Gastroesophageal sphincter (tissue), 4 donors: ENCODE measurements at regions not wholly inside any gene's neighbourhood (a gene's known extent, or its start where the extent isn't known, plus 50 kb on each side); places are given as distances from the start of the nearest gene placed in this dataset.

ENCODE experiments used
- ATAC-seq: fragments of 150-250 bp; one replicate; pipeline ENCODE4 v1.9.1; 2016; ENCODE audit warnings: mild to moderate bottlenecking, moderate library complexity
- H3K27ac ChIP-seq, 4 donors: fragments of 200-600 bp; sonication (generic) in 3 of 4; 1 replicate in 3 of 4; 2 replicates in 1 of 4; pipeline ENCODE4 v1.5.1; 2016 to 2019
- H3K27me3 ChIP-seq: fragments of 200-600 bp; sonication (generic); one replicate; pipeline ENCODE4 v1.5.1; 2019
- H3K36me3 ChIP-seq, 2 donors: fragments of 200-600 bp; sonication (generic); one replicate each; pipeline ENCODE4 v1.5.1; 2019; ENCODE audit warnings: control low read depth in 1 of 2
- H3K4me1 ChIP-seq, 3 donors: fragments of 200-600 bp; sonication (generic); 1 replicate in 2 of 3; 2 replicates in 1 of 3; pipeline ENCODE4 v1.5.1; 2016 to 2019; ENCODE audit warnings: control low read depth in 2 of 3
- H3K4me3 ChIP-seq, 2 donors: fragments of 200-600 bp; sonication (generic); one replicate each; pipeline ENCODE4 v1.5.1; 2019; ENCODE audit warnings: mild to moderate bottlenecking in 1 of 2, moderate library complexity in 1 of 2
- H3K9me3 ChIP-seq, 3 donors: fragments of 200-600 bp; sonication (generic); one replicate each; pipeline ENCODE4 v1.5.1; 2017 to 2019; ENCODE audit warnings: control low read depth in 2 of 3
- CTCF ChIP-seq, 4 experiments: fragments of 200-600 bp in 2 of 4; fragments of 450-650 bp in 2 of 4; sonication (generic) in 1 of 4; IDR thresholded peaks; one replicate each; pipeline ENCODE4 v1.5.1; 2017 to 2019; ENCODE audit warnings: antibody characterized with exemption in 4 of 4, mild to moderate bottlenecking in 2 of 4, moderate library complexity in 2 of 4
- EP300 ChIP-seq: sonication (generic); formaldehyde crosslinking; IDR thresholded peaks from one replicate; pipeline ENCODE4 v1.6.1; 2017; ENCODE audit warnings: antibody characterized with exemption, mild to moderate bottlenecking
- POLR2A ChIP-seq, 2 donors: fragments of 450-650 bp; IDR thresholded peaks; one replicate each; pipeline ENCODE4 v1.6.1; 2017; ENCODE audit warnings: antibody characterized with exemption in 2 of 2, mild to moderate bottlenecking in 2 of 2, moderate library complexity in 1 of 2
- POLR2AphosphoS5 ChIP-seq: sonication (generic); formaldehyde crosslinking; IDR thresholded peaks from one replicate; pipeline ENCODE4 v1.6.1; 2017; ENCODE audit warnings: antibody characterized with exemption
- WGBS, 2 donors: methylation state at CpG; one replicate each; pipeline ENCODE4 v1.1.5; 2018; ENCODE audit warnings: low coverage in 1 of 2; 5-methylcytosine and 5-hydroxymethylcytosine counted together
- small RNA-seq, 4 donors: library from RNA; depleted of rRNA; stranded (forward); fragments of <200 nt; gene quantifications; one replicate each; pipeline ENCODE3, GENCODE V24; 2016

GRCh38 chr5:56289602-56289987 lies 56.5 kb upstream of the ANKRD55 start:
- H3K27me3 ChIP-seq: no peaks in the 10 kb centered on the region
- TF ChIP-seq POLR2A (IDR thresholded peaks at IDR 0.05): no peak
- no peak for TF ChIP-seq CTCF (IDR thresholded peaks at IDR 0.05)
- no peak for TF ChIP-seq EP300
- no peak for TF ChIP-seq POLR2AphosphoS5
- H3K4me3 ChIP-seq: no peak overlapping the region
- no peaks in the 10 kb centered on the region for H3K36me3 ChIP-seq
- H3K9me3 ChIP-seq: no peaks in the 10 kb centered on the region
- H3K27ac ChIP-seq: no peak overlapping the region
- ATAC-seq: no peak
- H3K4me1 ChIP-seq: no peaks in the 10 kb centered on the region

- no peaks in the 10 kb centered on the region for H3K9me3 ChIP-seq
Observed at GRCh38 chr5:56288873-56289601, 55.9 kb upstream of the ANKRD55 start.

GRCh38 chr5:56286015-56286884 lies 53.1 kb upstream of the ANKRD55 start:
- H3K27ac ChIP-seq: no peak overlapping the region
- TF ChIP-seq CTCF (IDR thresholded peaks at IDR 0.05) (no peak), POLR2AphosphoS5 (no peak), EP300 (no peak), POLR2A (IDR thresholded peaks at IDR 0.05) (no peak)
- H3K4me3 ChIP-seq: no peak overlapping the region
- WGBS, 2 donors: 22 to 33% methylated on average over 2 of the region's 2 CpGs
- H3K36me3 ChIP-seq: no peaks in the 10 kb centered on the region
- H3K27me3 ChIP-seq: no peaks in the 10 kb centered on the region
- no peak for ATAC-seq
- no peaks in the 10 kb centered on the region for H3K4me1 ChIP-seq
- H3K9me3 ChIP-seq: no peaks in the 10 kb centered on the region

More at GRCh38 chr5:56288873-56289601, 55.9 kb upstream of the ANKRD55 start:
- H3K4me1 ChIP-seq: no peaks in the 10 kb centered on the region
- H3K27me3 ChIP-seq: no peaks in the 10 kb centered on the region
- no peak overlapping the region for H3K4me3 ChIP-seq
- ATAC-seq: no peak
- TF ChIP-seq CTCF (IDR thresholded peaks at IDR 0.05): no peak
- no peak for TF ChIP-seq POLR2AphosphoS5
- TF ChIP-seq POLR2A (IDR thresholded peaks at IDR 0.05): no peak
- TF ChIP-seq EP300: no peak
- WGBS, 2 donors: 82 to 95% methylated on average over 4 of the region's 4 CpGs
- H3K36me3 ChIP-seq: no peaks in the 10 kb centered on the region
- no peak overlapping the region for H3K27ac ChIP-seq

GRCh38 chr5:56282951-56283350 lies 49.8 kb upstream of the ANKRD55 start:
- Histone ChIP-seq H3K36me3 (no peaks in the 10 kb centered on the region), H3K27me3 (no peaks in the 10 kb centered on the region), H3K4me3 (no peak overlapping the region), H3K9me3 (no peaks in the 10 kb centered on the region), H3K27ac (no peak overlapping the region), H3K4me1 (peaks cover 0 to 23% (median 9%) of the 10 kb centered on the region in 3 donors)
- 91 to 94% methylated on average over 2 of the region's 2 CpGs for WGBS, 2 donors
- no peak for ATAC-seq
- no peak for TF ChIP-seq POLR2AphosphoS5
- no peak for TF ChIP-seq EP300
- TF ChIP-seq POLR2A (IDR thresholded peaks at IDR 0.05): no peak
- no peak for TF ChIP-seq CTCF (IDR thresholded peaks at IDR 0.05)

Small RNA genes in the stretch of these regions (small RNA-seq; reads per million reads assigned to genes)
- gene HMGN1P17 (0 reads per million in 4 donors), gene RNU6ATAC2P (0 reads per million in 4 donors)
